HepG2 (cell line): ENCODE measurements at regions not wholly inside any gene's neighbourhood (a gene's known extent, or its start where the extent isn't known, plus 50 kb on each side); places are given as distances from the start of the nearest gene placed in this dataset.

Experiments used
- ATAC-seq: fragments of 200-7000 bp; cut with Tn5 transposase; 3 replicates; pipeline ENCODE4 v1.9.1; 2020; ENCODE audit warnings: mild to moderate bottlenecking, moderate library complexity
- BruUV-seq: library from RNA; stranded (reverse); fragments of 400-500 nt; replicated peaks from 2 replicates; lab custom pipeline; 2021; lab: Mats Ljungman, UMichigan
- CTCF ChIA-PET: fragments of 300-600 bp; formaldehyde crosslinking; extraction: SDS; loops from one replicate; lab custom pipeline; 2021; ENCODE audit warnings: low total read pairs, inconsistent platforms, low intra/inter-chr PET ratio; lab: Yijun Ruan, JAX
- POLR2A ChIA-PET: fragments of 350-600 bp; sonication (Branson Sonifier 250); formaldehyde crosslinking; loops from one replicate; lab custom pipeline; 2020; ENCODE audit warnings: antibody characterized with exemption, inconsistent platforms; lab: Yijun Ruan, JAX
- DNase-seq: peaks from one replicate; pipeline ENCODE4 v3.0.0-alpha.2; 2015; ENCODE audit warnings: low spot score
- FAIRE-seq: peaks from 3 replicates; lab custom pipeline; 2011; peaks lifted over from hg19 to GRCh38; lab: Jason Lieb, UNC
- H2AFZ ChIP-seq: one replicate; pipeline ENCODE4 v1.6.1; 2011; ENCODE audit warnings: low read length, inconsistent platforms
- H3K27ac ChIP-seq: fragments of 300-600 bp; 3 replicates; pipeline ENCODE4 v1.8.0; 2011; ENCODE audit warnings: mixed run types, mild to moderate bottlenecking, mixed read lengths, low read length, inconsistent platforms; ENCODE audit not compliant: insufficient read depth; ENCODE audit errors: extremely low read length
- H3K27me3 ChIP-seq, 2 experiments: fragments of 200-600 bp in 1 of 2; 2 replicates in 1 of 2; 3 replicates in 1 of 2; pipeline versions ENCODE4 v1.6.0 to v1.8.0; 2011; ENCODE audit warnings: low read length in 2 of 2, mild to moderate bottlenecking in 2 of 2, moderate library complexity in 2 of 2, inconsistent platforms in 1 of 2; ENCODE audit not compliant: insufficient read depth in 2 of 2, control insufficient read depth in 1 of 2
- H3K36me3 ChIP-seq, 2 experiments: fragments of 200-600 bp in 1 of 2; replicated peaks in 1 of 2; 2 replicates in 1 of 2; 3 replicates in 1 of 2; pipeline versions ENCODE4 v1.5.1 to v1.8.0; 2011; ENCODE audit warnings: low read length in 2 of 2, inconsistent platforms in 1 of 2; ENCODE audit not compliant: insufficient read depth in 2 of 2, control insufficient read depth in 1 of 2
- H3K4me1 ChIP-seq: 2 replicates; pipeline ENCODE4 v1.5.1; 2012; ENCODE audit warnings: low read length, inconsistent platforms; ENCODE audit not compliant: insufficient read depth
- H3K4me2 ChIP-seq: 2 replicates; pipeline ENCODE4 v1.6.0; 2011; ENCODE audit warnings: low read depth, low read length, inconsistent platforms
- H3K4me3 ChIP-seq, 3 experiments: fragments of 200-600 bp in 1 of 3; sonication (generic), shearing (Covaris generic) in 1 of 3; replicated peaks in 1 of 3; 2 replicates each; pipeline ENCODE4 v1.5.1; 2011 to 2016; ENCODE audit warnings: low read length in 3 of 3, inconsistent platforms in 2 of 3, low read depth in 2 of 3, mild to moderate bottlenecking in 2 of 3, control low read depth in 1 of 3, mixed read lengths in 1 of 3; ENCODE audit not compliant: insufficient read depth in 1 of 3
- H3K79me2 ChIP-seq: one replicate; pipeline ENCODE4 v1.6.1; 2011; ENCODE audit warnings: low read length, inconsistent platforms; ENCODE audit not compliant: insufficient read depth
- H3K9ac ChIP-seq: 2 replicates; pipeline ENCODE4 v1.6.0; 2011; ENCODE audit warnings: mild to moderate bottlenecking, low read depth, low read length, inconsistent platforms; ENCODE audit not compliant: insufficient read depth
- H3K9me3 ChIP-seq: 2 replicates; pipeline ENCODE4 v1.5.1; 2012; ENCODE audit warnings: mild to moderate bottlenecking, low read length
- H4K20me1 ChIP-seq: 2 replicates; pipeline ENCODE4 v1.6.0; 2011; ENCODE audit warnings: inconsistent platforms, mild to moderate bottlenecking, low read length, moderate library complexity; ENCODE audit not compliant: insufficient read depth
- DBP ChIP-seq: sonication (generic); formaldehyde crosslinking; IDR thresholded peaks from 2 replicates; pipeline ENCODE4 v1.4.0; 2020; ENCODE audit warnings: missing genetic modification reagents; ENCODE audit errors: not compliant biosample characterization
- ELF4 ChIP-seq: sonication (generic); formaldehyde crosslinking; IDR thresholded peaks from 2 replicates; pipeline ENCODE4 v1.5.0; 2020; ENCODE audit warnings: missing genetic modification reagents, mild to moderate bottlenecking, moderate library complexity, borderline replicate concordance
- GABPB1 ChIP-seq: IDR thresholded peaks from 2 replicates; pipeline ENCODE4 v1.6.1; 2016; ENCODE audit warnings: mild to moderate bottlenecking, missing genetic modification reagents, moderate library complexity, missing compliant biosample characterization
- HINFP ChIP-seq: sonication (generic); formaldehyde crosslinking; IDR thresholded peaks from 2 replicates; pipeline ENCODE4 v1.4.0; 2020; ENCODE audit warnings: low read depth, mild to moderate bottlenecking, missing genetic modification reagents
- IKZF5 ChIP-seq: IDR thresholded peaks from 2 replicates; pipeline ENCODE4 v1.6.1; 2018; ENCODE audit warnings: missing genetic modification reagents, mild to moderate bottlenecking, missing compliant biosample characterization
- JDP2 ChIP-seq: sonication (generic); formaldehyde crosslinking; IDR thresholded peaks from 2 replicates; pipeline ENCODE4 v1.8.1; 2022; ENCODE audit warnings: missing genetic modification reagents, borderline replicate concordance
- KMT2A ChIP-seq: sonication (generic); formaldehyde crosslinking; IDR thresholded peaks from 2 replicates; pipeline ENCODE4 v1.4.0; 2020; ENCODE audit warnings: missing genetic modification reagents
- NRL ChIP-seq: sonication (generic); formaldehyde crosslinking; IDR thresholded peaks from 2 replicates; pipeline ENCODE4 v1.5.0; 2020; ENCODE audit warnings: missing genetic modification reagents, mild to moderate bottlenecking, moderate library complexity, borderline replicate concordance
- ONECUT2 ChIP-seq: sonication (generic); formaldehyde crosslinking; IDR thresholded peaks from 2 replicates; pipeline ENCODE4 v1.4.0; 2020; ENCODE audit warnings: missing genetic modification reagents
- PPARG ChIP-seq: conservative IDR thresholded peaks from 2 replicates; pipeline ENCODE4 v1.6.1; 2016; ENCODE audit warnings: missing biosample characterization, missing genetic modification reagents
- RXRB ChIP-seq: IDR thresholded peaks from 2 replicates; pipeline ENCODE4 v1.6.1; 2016; ENCODE audit warnings: borderline replicate concordance, missing genetic modification reagents, missing compliant biosample characterization
- SNRNP70 ChIP-seq: fragments of 200-400 bp; formaldehyde crosslinking; IDR thresholded peaks from 2 replicates; pipeline ENCODE4 v1.6.1; 2017; ENCODE audit warnings: mild to moderate bottlenecking, low read depth, low read length, moderate library complexity
- WIZ ChIP-seq: sonication (generic); formaldehyde crosslinking; IDR thresholded peaks from 2 replicates; pipeline ENCODE4 v1.5.1; 2020; ENCODE audit warnings: mild to moderate bottlenecking, missing genetic modification reagents
- YEATS2 ChIP-seq: sonication (generic); formaldehyde crosslinking; IDR thresholded peaks from 2 replicates; pipeline ENCODE4 v1.4.0; 2020; ENCODE audit warnings: missing genetic modification reagents, borderline replicate concordance
- ZNF256 ChIP-seq: sonication (generic); formaldehyde crosslinking; conservative IDR thresholded peaks from 2 replicates; pipeline ENCODE4 v1.4.0; 2020; ENCODE audit warnings: missing genetic modification reagents
- ZNF501 ChIP-seq: sonication (generic); formaldehyde crosslinking; IDR thresholded peaks from 2 replicates; pipeline ENCODE4 v1.5.1; 2020; ENCODE audit warnings: mild to moderate bottlenecking, moderate library complexity, missing genetic modification reagents
- ZNF605 ChIP-seq: sonication (generic); formaldehyde crosslinking; IDR thresholded peaks from 2 replicates; pipeline ENCODE4 v1.8.0; 2022; ENCODE audit warnings: mild to moderate bottlenecking, missing genetic modification reagents
- ZNF652 ChIP-seq: IDR thresholded peaks from 2 replicates; pipeline ENCODE4 v1.6.1; 2016; ENCODE audit warnings: low read depth, borderline replicate concordance
- ZSCAN9 ChIP-seq: IDR thresholded peaks from 2 replicates; pipeline ENCODE4 v1.6.1; 2016; ENCODE audit warnings: borderline replicate concordance
- WGBS: methylation state at CpG from one replicate; pipeline ENCODE4 v1.1.6; 2017; ENCODE audit warnings: low lambda C conversion rate; 5-methylcytosine and 5-hydroxymethylcytosine counted together
- in situ Hi-C: cut with HindIII; loops from 2 replicates; pipeline ENCODE4 v1.10.0; 2017; ENCODE audit warnings: low pct_unique_long_range_greater_than_20kb; ENCODE audit not compliant: extremely low pct_ligation_motif_present
- intact Hi-C: fragments of 100-400 bp; cut with micrococcal nuclease; formaldehyde crosslinking; loops from one replicate; pipeline ENCODE4 v1.10.0; 2022; ENCODE audit not compliant: unreplicated experiment

- FAIRE-seq: no peak
- Histone ChIP-seq H3K4me2 (no peak overlapping the region), H3K4me1 (no peaks in the 10 kb centered on the region), H3K36me3 (no peaks in the 10 kb centered on the region), H3K9me3 (peaks cover 6% of the 10 kb centered on the region), H3K27me3 (no peaks in the 10 kb centered on the region; a peak in 1 of 5 replicates), H3K4me3 (no peak overlapping the region), H4K20me1 (no peaks in the 10 kb centered on the region), H2AFZ (no peak overlapping the region), H3K27ac (no peak overlapping the region), H3K9ac (no peak overlapping the region), H3K79me2 (no peaks in the 10 kb centered on the region)
- no peak for TF ChIP-seq ZNF256 (CRISPR knock-in tag)
- TF ChIP-seq ZNF605: no peak
- no peak for TF ChIP-seq YEATS2 (CRISPR knock-in tag)
- TF ChIP-seq HINFP (CRISPR knock-in tag): no peak
- no peak for TF ChIP-seq ONECUT2
- TF ChIP-seq ELF4: no peak
- no peak for TF ChIP-seq ZSCAN9
- no peak for TF ChIP-seq JDP2 (CRISPR knock-in tag)
- TF ChIP-seq SNRNP70: no peak
- in situ Hi-C loops (no loop called here), intact Hi-C loops (no loop called here)
- 0% methylated on average over 1 of the region's 2 CpGs for WGBS
- no peak for DNase-seq
- POLR2A ChIA-PET: no interaction called here
- CTCF ChIA-PET: no interaction called here
- ATAC-seq: no peak
- no TSS peak for BruUV-seq
Observed at GRCh38 chr14:81751198-81751597, 217.5 kb upstream of the SEL1L start.

GRCh38 chr14:81759541-81759940 lies 225.9 kb upstream of the SEL1L start:
- Histone ChIP-seq H3K4me1 (no peaks in the 10 kb centered on the region), H3K4me3 (no peak overlapping the region), H4K20me1 (no peaks in the 10 kb centered on the region), H3K27me3 (no peaks in the 10 kb centered on the region), H3K9ac (no peak overlapping the region), H3K4me2 (no peak overlapping the region), H3K79me2 (no peaks in the 10 kb centered on the region), H3K36me3 (no peaks in the 10 kb centered on the region), H2AFZ (no peak overlapping the region), H3K27ac (no peak overlapping the region), H3K9me3 (peaks cover 22% of the 10 kb centered on the region; the same call in 1 of the 2 replicates)
- in situ Hi-C loops (no loop called here), intact Hi-C loops (no loop called here)
- 1% methylated on average over 2 of the region's 2 CpGs for WGBS
- ATAC-seq (no peak), FAIRE-seq (no peak), DNase-seq (no peak)
- POLR2A ChIA-PET: no interaction called here
- CTCF ChIA-PET: no interaction called here
- BruUV-seq: no TSS peak
- TF ChIP-seq DBP: no peak
- no peak for TF ChIP-seq ZNF501 (CRISPR knock-in tag)
- no peak for TF ChIP-seq RXRB (CRISPR knock-in tag)
- TF ChIP-seq PPARG (CRISPR knock-in tag): no peak
- TF ChIP-seq GABPB1: no peak
- no peak for TF ChIP-seq ZNF652 (CRISPR knock-in tag)
- TF ChIP-seq IKZF5 (CRISPR knock-in tag): no peak
- TF ChIP-seq WIZ (CRISPR knock-in tag): no peak
- TF ChIP-seq NRL (CRISPR knock-in tag): no peak
- no peak for TF ChIP-seq KMT2A (CRISPR knock-in tag)
